ENCODE measurements at regions not wholly inside any gene's neighbourhood (a gene's known extent, or its start where the extent isn't known, plus 50 kb on each side); places are given as distances from the start of the nearest gene placed in this dataset.

GRCh38 chr6:84399003-84399402 is 171.6 kb upstream of the CEP162 start:
- Mint-ChIP-seq H3K27ac (ENCODE audit: unreplicated experiment) (no peak overlapping the region), H3K4me1 (ENCODE audit: unreplicated experiment) (no peaks in the 10 kb centered on the region), H3K4me3 (ENCODE audit: unreplicated experiment) (no peak overlapping the region), H3K36me3 (ENCODE audit: unreplicated experiment) (no peaks in the 10 kb centered on the region), H3K27me3 (ENCODE audit: unreplicated experiment) (peaks cover 42% of the 10 kb centered on the region), H3K9me3 (ENCODE audit: unreplicated experiment) (no peaks in the 10 kb centered on the region)
- no peak for TF ChIP-seq CTCF (IDR thresholded peaks at IDR 0.05)
- no peak for DNase-seq (ENCODE audit: extremely low spot score, unreplicated experiment)

DNA sequence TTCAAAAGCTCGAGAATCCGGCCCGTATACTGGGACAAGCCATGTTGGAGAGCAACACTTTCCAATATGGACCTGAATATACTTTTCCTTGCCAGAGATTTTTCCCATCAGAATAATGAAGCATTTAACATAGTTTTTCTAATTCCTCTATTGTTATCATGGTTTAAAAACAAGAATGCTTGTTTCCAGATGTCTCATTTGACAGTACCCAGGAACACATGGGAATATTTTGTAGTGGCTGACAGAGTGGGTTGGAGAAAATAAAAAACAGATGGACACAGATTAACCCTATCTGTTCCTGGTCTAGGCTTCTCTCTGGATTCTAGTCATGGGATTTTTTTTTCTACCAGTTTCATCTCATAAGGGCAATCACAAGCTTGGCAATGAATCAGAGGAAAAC is 164.8 kb upstream of the CEP162 start:
- H3K36me3 Mint-ChIP-seq (ENCODE audit: unreplicated experiment) = no peaks in the 10 kb centered on the region
- no peak for DNase-seq (ENCODE audit: extremely low spot score, unreplicated experiment)
- no peak overlapping the region for H3K4me3 Mint-ChIP-seq (ENCODE audit: unreplicated experiment)
- peaks cover 6% of the 10 kb centered on the region for H3K9me3 Mint-ChIP-seq (ENCODE audit: unreplicated experiment)
- peaks cover 17% of the 10 kb centered on the region for H3K27me3 Mint-ChIP-seq (ENCODE audit: unreplicated experiment)
- no peaks in the 10 kb centered on the region for H3K4me1 Mint-ChIP-seq (ENCODE audit: unreplicated experiment)
- no peak for TF ChIP-seq CTCF (IDR thresholded peaks at IDR 0.05)
- no peak overlapping the region for H3K27ac Mint-ChIP-seq (ENCODE audit: unreplicated experiment)

- no peak for TF ChIP-seq CTCF (IDR thresholded peaks at IDR 0.05)
- Mint-ChIP-seq H3K36me3 (ENCODE audit: unreplicated experiment) (no peaks in the 10 kb centered on the region), H3K4me1 (ENCODE audit: unreplicated experiment) (no peaks in the 10 kb centered on the region), H3K27me3 (ENCODE audit: unreplicated experiment) (peaks cover 11% of the 10 kb centered on the region), H3K4me3 (ENCODE audit: unreplicated experiment) (no peak overlapping the region), H3K27ac (ENCODE audit: unreplicated experiment) (no peak overlapping the region), H3K9me3 (ENCODE audit: unreplicated experiment) (peaks cover 12% of the 10 kb centered on the region)
- DNase-seq (ENCODE audit: extremely low spot score, unreplicated experiment) = no peak
Observed at GRCh38 chr6:84390851-84391250, 163.4 kb upstream of the CEP162 start.

DNA sequence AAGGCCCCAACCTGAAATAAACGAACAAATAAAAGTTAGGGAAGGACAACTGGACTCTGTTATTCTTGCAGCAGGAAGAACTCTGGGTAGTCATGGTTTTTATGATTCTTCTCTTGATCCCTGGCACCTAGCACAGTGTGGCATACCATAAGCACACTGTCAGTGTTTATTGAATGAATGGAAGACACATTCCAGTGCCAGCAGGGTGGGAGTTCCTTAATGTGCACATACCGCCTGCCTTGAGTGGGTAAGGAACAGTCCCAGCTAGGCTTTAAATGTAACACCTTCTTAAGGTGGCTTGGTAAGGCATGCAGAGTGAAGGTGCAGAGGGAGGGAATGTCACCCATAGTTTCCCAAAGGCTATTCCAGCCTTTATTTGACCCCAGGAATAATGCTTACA is 162.9 kb upstream of the CEP162 start:
- no peak overlapping the region for H3K27ac Mint-ChIP-seq (ENCODE audit: unreplicated experiment)
- no peaks in the 10 kb centered on the region for H3K4me1 Mint-ChIP-seq (ENCODE audit: unreplicated experiment)
- TF ChIP-seq CTCF (IDR thresholded peaks at IDR 0.05) = no peak
- no peaks in the 10 kb centered on the region for H3K36me3 Mint-ChIP-seq (ENCODE audit: unreplicated experiment)
- H3K27me3 Mint-ChIP-seq (ENCODE audit: unreplicated experiment) = peaks cover 11% of the 10 kb centered on the region
- no peak overlapping the region for H3K4me3 Mint-ChIP-seq (ENCODE audit: unreplicated experiment)
- H3K9me3 Mint-ChIP-seq (ENCODE audit: unreplicated experiment) = peaks cover 17% of the 10 kb centered on the region
- DNase-seq (ENCODE audit: extremely low spot score, unreplicated experiment) = no peak

DNA sequence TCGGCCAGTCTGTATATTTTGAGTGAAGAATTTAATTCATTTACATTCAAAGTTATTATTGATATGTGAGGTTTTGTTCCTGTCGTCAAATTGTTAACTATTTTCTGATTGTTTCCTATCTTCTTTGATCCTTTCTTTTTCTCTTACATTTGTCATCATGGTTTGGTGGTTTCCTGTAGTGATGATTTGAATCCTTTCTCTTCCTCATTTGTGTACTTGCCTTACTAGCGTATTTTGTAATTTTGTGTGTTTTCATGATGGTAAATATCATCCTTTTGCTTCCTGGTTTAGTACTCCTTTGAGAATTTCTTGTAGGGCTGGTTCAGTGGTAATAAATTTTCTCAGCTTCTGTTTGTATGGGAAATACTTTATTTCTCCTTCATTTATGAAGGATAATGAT is 151.7 kb upstream of the CEP162 start:
- no peak for DNase-seq (ENCODE audit: extremely low spot score, unreplicated experiment)
- no peak for TF ChIP-seq CTCF (IDR thresholded peaks at IDR 0.05)
- Mint-ChIP-seq H3K4me3 (ENCODE audit: unreplicated experiment) (no peak overlapping the region), H3K4me1 (ENCODE audit: unreplicated experiment) (no peaks in the 10 kb centered on the region), H3K9me3 (ENCODE audit: unreplicated experiment) (peaks cover 15% of the 10 kb centered on the region), H3K27me3 (ENCODE audit: unreplicated experiment) (peaks cover 10% of the 10 kb centered on the region), H3K36me3 (ENCODE audit: unreplicated experiment) (no peaks in the 10 kb centered on the region), H3K27ac (ENCODE audit: unreplicated experiment) (no peak overlapping the region)

All from osteocyte (in vitro differentiated cells).